Mesenteric fat pad (tissue), 1 donor: ENCODE measurements at regions not wholly inside any gene's neighbourhood (a gene's known extent, or its start where the extent isn't known, plus 50 kb on each side); places are given as distances from the start of the nearest gene placed in this dataset.

ENCODE experiments used
- DNase-seq: peaks from one replicate; pipeline ENCODE4 v3.0.0-alpha.2; 2020; ENCODE audit warnings: low spot score
- donor health status: DM: yes; HTN: yes; CAD: no.

- no peak for DNase-seq
These were observed 863.4 kb upstream of the KLHL29 start for GRCh38 chr2:22521620-22522019.

GRCh38 chr2:22525681-22526080 lies 859.3 kb upstream of the KLHL29 start:
- DNase-seq: no peak

- DNase-seq: no peak
These were observed 854.8 kb upstream of the KLHL29 start for GRCh38 chr2:22530131-22530530.

GRCh38 chr2:22536133-22536532 lies 848.8 kb upstream of the KLHL29 start:
- no peak for DNase-seq

- no peak for DNase-seq
These were observed 830.5 kb upstream of the KLHL29 start for GRCh38 chr2:22554453-22554852.

- no peak for DNase-seq
These were observed 827.6 kb upstream of the KLHL29 start for GRCh38 chr2:22557406-22557805.

GRCh38 chr2:22560021-22560420 lies 825.0 kb upstream of the KLHL29 start:
- DNase-seq: no peak

GRCh38 chr2:22579341-22579740 lies 805.6 kb upstream of the KLHL29 start:
- no peak for DNase-seq

GRCh38 chr2:22582107-22582506 lies 802.9 kb upstream of the KLHL29 start:
- no peak for DNase-seq

GRCh38 chr2:22596306-22596705 lies 788.7 kb upstream of the KLHL29 start:
- no peak for DNase-seq

GRCh38 chr2:22600156-22600555 lies 784.8 kb upstream of the KLHL29 start:
- DNase-seq: no peak

- no peak for DNase-seq
These were observed 784.0 kb upstream of the KLHL29 start for GRCh38 chr2:22600999-22601398.

GRCh38 chr2:22604136-22604535 lies 780.8 kb upstream of the KLHL29 start:
- no peak for DNase-seq

GRCh38 chr2:22616031-22616430 lies 768.9 kb upstream of the KLHL29 start:
- DNase-seq: no peak

GRCh38 chr2:22623620-22624019 lies 761.4 kb upstream of the KLHL29 start:
- no peak for DNase-seq

GRCh38 chr2:22626621-22627020 lies 758.4 kb upstream of the KLHL29 start:
- no peak for DNase-seq

GRCh38 chr2:22628221-22628620 lies 756.8 kb upstream of the KLHL29 start:
- no peak for DNase-seq

- no peak for DNase-seq
These were observed 756.1 kb upstream of the KLHL29 start for GRCh38 chr2:22628906-22629305.

GRCh38 chr2:22634167-22634566 lies 750.8 kb upstream of the KLHL29 start:
- DNase-seq: no peak

- no peak for DNase-seq
These were observed 728.6 kb upstream of the KLHL29 start for GRCh38 chr2:22656426-22656825.

GRCh38 chr2:22673529-22673928 lies 711.5 kb upstream of the KLHL29 start:
- DNase-seq: no peak

GRCh38 chr2:22683914-22684313 lies 701.1 kb upstream of the KLHL29 start:
- no peak for DNase-seq

GRCh38 chr2:22690096-22690495 lies 694.9 kb upstream of the KLHL29 start:
- DNase-seq: no peak

GRCh38 chr2:22691666-22692065 lies 693.3 kb upstream of the KLHL29 start:
- DNase-seq: no peak
